Common myeloid progenitor, CD34-positive (primary cell): ENCODE measurements at regions not wholly inside any gene's neighbourhood (a gene's known extent, or its start where the extent isn't known, plus 50 kb on each side); places are given as distances from the start of the nearest gene placed in this dataset.

Source experiments
- CTCF ChIA-PET: fragments of 350-600 bp; sonication (Branson Sonifier 250); formaldehyde crosslinking; loops from one replicate; lab custom pipeline; 2021; ENCODE audit warnings: antibody characterized with exemption; lab: Charles Lee
- POLR2A ChIA-PET: fragments of 350-600 bp; sonication (Branson Sonifier 250); formaldehyde crosslinking; loops from one replicate; lab custom pipeline; 2021; ENCODE audit warnings: antibody characterized with exemption; lab: Charles Lee
- DNase-seq, 3 donors: peaks; one replicate each; pipeline versions ENCODE4 v3.0.0 to v3.0.0-alpha.2; 2013
- H3K27ac ChIP-seq, 2 experiments: 1 replicate in 1 of 2; 2 replicates in 1 of 2; pipeline ENCODE4 v1.7.0; 2013; ENCODE audit warnings: inconsistent platforms in 2 of 2, low read length in 2 of 2, mild to moderate bottlenecking in 2 of 2, low read depth in 1 of 2, moderate library complexity in 1 of 2; ENCODE audit not compliant: severe bottlenecking in 2 of 2, insufficient read depth in 1 of 2, poor library complexity in 1 of 2
- H3K27me3 ChIP-seq, 5 experiments: replicated peaks in 2 of 5; 1 replicate in 3 of 5; 2 replicates in 2 of 5; pipeline versions ENCODE4 v1.6.1 to v1.7.0; 2013; ENCODE audit warnings: low read length in 4 of 5, mild to moderate bottlenecking in 2 of 5, moderate library complexity in 2 of 5, inconsistent platforms in 1 of 5; ENCODE audit not compliant: insufficient read depth in 5 of 5, control insufficient read depth in 4 of 5
- H3K36me3 ChIP-seq, 4 experiments: 1 replicate in 2 of 4; 2 replicates in 2 of 4; pipeline versions ENCODE4 v1.6.1 to v1.7.0; 2013; ENCODE audit warnings: low read length in 3 of 4, control low read depth in 1 of 4, mild to moderate bottlenecking in 1 of 4; ENCODE audit not compliant: control insufficient read depth in 4 of 4, insufficient read depth in 4 of 4
- H3K4me1 ChIP-seq, 4 experiments: 1 replicate in 3 of 4; 2 replicates in 1 of 4; pipeline versions ENCODE4 v1.6.1 to v1.7.1; 2013; ENCODE audit warnings: low read length in 3 of 4, mild to moderate bottlenecking in 3 of 4, control low read depth in 1 of 4, inconsistent platforms in 1 of 4, moderate library complexity in 1 of 4; ENCODE audit not compliant: control insufficient read depth in 4 of 4, insufficient read depth in 4 of 4; ENCODE audit errors: control extremely low read depth in 1 of 4
- H3K4me3 ChIP-seq, 7 experiments: 1 replicate in 4 of 7; 2 replicates in 3 of 7; pipeline versions ENCODE4 v1.5.1 to v1.7.0; 2013; ENCODE audit warnings: mild to moderate bottlenecking in 7 of 7, low read length in 6 of 7, moderate library complexity in 6 of 7, inconsistent platforms in 2 of 7, low read depth in 2 of 7, control low read depth in 1 of 7; ENCODE audit not compliant: insufficient read depth in 4 of 7, control insufficient read depth in 1 of 7; ENCODE audit errors: extremely low read depth in 1 of 7
- H3K9me3 ChIP-seq, 5 experiments: 1 replicate in 4 of 5; 2 replicates in 1 of 5; pipeline versions ENCODE4 v1.6.1 to v1.7.1; 2013; ENCODE audit warnings: low read length in 4 of 5, mild to moderate bottlenecking in 2 of 5, inconsistent platforms in 1 of 5, low read depth in 1 of 5, moderate library complexity in 1 of 5; ENCODE audit not compliant: control insufficient read depth in 4 of 5, insufficient read depth in 2 of 5; ENCODE audit errors: control extremely low read depth in 1 of 5
- WGBS: methylation state at CpG from one replicate; pipeline ENCODE4 v1.1.5; 2013; ENCODE audit not compliant: insufficient coverage; 5-methylcytosine and 5-hydroxymethylcytosine counted together

DNA sequence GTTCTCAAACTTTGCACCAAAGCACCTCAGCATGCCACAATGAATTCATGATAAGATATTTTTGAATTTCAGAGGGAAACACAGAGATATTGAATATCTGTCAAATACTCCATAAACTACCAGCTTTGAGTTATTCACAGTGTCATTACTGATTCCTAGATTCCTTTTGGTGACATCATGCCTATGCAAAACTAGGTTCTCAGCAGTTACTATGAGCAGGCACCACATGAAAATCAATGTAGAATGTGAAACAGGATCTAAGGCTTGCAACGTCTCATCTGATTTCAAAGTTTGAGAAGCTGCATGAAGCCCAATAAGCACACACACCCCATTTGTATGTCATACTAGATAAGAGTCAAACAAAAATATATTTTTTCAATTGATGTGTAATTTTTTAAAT, 426.5 kb downstream of the NR2F1-AS1 start:
- Histone ChIP-seq H3K27me3 (no peaks in the 10 kb centered on the region), H3K9me3 (no peaks in the 10 kb centered on the region), H3K27ac (no peak overlapping the region), H3K4me1 (no peaks in the 10 kb centered on the region), H3K4me3 (no peak overlapping the region), H3K36me3 (no peaks in the 10 kb centered on the region)
- CTCF ChIA-PET: no interaction called here
- no CpG with 5 or more reads among the region's 1 CpG for WGBS
- DNase-seq: no peak
- POLR2A ChIA-PET: no interaction called here

DNA sequence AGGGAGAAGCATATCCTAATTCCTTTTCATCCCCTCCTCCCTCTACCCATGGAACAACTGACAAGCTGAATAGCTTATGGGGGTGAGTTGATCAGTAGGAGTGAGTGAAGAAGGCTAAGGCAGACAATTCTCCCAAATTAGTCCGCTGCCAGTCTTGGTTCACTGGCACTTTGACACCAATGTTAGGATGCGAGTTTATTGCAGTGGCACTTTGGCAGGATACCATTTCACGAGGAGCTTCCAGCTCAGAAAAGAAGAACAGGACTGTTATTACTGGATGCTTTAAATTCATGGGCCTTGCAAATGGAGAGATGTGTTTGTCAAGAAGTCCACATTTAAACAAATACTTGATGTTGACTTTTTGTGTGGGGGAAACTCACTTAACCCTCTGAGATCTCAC, 427.6 kb downstream of the NR2F1-AS1 start:
- CTCF ChIA-PET: no interaction called here
- no peaks in the 10 kb centered on the region for H3K9me3 ChIP-seq
- WGBS: 100% methylated on average over 2 of the region's 3 CpGs

DNA sequence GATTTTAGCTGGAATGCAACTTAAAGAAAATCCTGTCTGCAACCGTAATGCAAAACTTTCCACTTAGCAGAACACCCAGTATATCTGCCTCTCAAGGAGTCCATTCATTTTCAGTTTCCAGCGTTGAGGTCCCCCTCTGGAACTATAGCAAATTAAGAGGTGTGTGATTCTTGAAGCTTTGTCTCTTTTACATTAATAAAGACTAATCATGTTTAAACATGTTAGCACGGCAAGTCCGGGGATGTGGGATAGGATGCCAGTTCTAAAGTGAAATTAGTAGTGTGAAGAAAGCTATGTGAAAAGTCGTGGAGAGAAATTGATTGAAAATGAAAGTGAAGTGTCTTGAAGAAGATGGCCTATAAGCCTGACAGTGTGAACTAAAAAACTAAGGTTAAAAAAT, 429.1 kb downstream of the NR2F1-AS1 start:
- no CpG with 5 or more reads among the region's 5 CpGs for WGBS
- no peaks in the 10 kb centered on the region for H3K36me3 ChIP-seq
- no peaks in the 10 kb centered on the region for H3K9me3 ChIP-seq
- no peak overlapping the region for H3K27ac ChIP-seq
- H3K27me3 ChIP-seq: no peaks in the 10 kb centered on the region
- no peaks in the 10 kb centered on the region for H3K4me1 ChIP-seq
- POLR2A ChIA-PET: no interaction called here
- no peak overlapping the region for H3K4me3 ChIP-seq
- no peak for DNase-seq
- CTCF ChIA-PET: no interaction called here

More for the DNA sequence above, 427.6 kb downstream of the NR2F1-AS1 start:
- H3K4me3 ChIP-seq: no peak overlapping the region
- POLR2A ChIA-PET: no interaction called here
- DNase-seq: no peak
- H3K27me3 ChIP-seq: no peaks in the 10 kb centered on the region
- no peak overlapping the region for H3K27ac ChIP-seq
- H3K36me3 ChIP-seq: no peaks in the 10 kb centered on the region
- no peaks in the 10 kb centered on the region for H3K4me1 ChIP-seq

GRCh38 chr5:93151121-93151520, 429.9 kb downstream of the NR2F1-AS1 start:
- no peak for DNase-seq
- no peak overlapping the region for H3K27ac ChIP-seq
- H3K4me1 ChIP-seq: no peaks in the 10 kb centered on the region
- no peaks in the 10 kb centered on the region for H3K36me3 ChIP-seq
- H3K27me3 ChIP-seq: no peaks in the 10 kb centered on the region
- H3K4me3 ChIP-seq: no peak overlapping the region
- ChIA-PET POLR2A (no interaction called here), CTCF (no interaction called here)
- H3K9me3 ChIP-seq: no peaks in the 10 kb centered on the region

DNA sequence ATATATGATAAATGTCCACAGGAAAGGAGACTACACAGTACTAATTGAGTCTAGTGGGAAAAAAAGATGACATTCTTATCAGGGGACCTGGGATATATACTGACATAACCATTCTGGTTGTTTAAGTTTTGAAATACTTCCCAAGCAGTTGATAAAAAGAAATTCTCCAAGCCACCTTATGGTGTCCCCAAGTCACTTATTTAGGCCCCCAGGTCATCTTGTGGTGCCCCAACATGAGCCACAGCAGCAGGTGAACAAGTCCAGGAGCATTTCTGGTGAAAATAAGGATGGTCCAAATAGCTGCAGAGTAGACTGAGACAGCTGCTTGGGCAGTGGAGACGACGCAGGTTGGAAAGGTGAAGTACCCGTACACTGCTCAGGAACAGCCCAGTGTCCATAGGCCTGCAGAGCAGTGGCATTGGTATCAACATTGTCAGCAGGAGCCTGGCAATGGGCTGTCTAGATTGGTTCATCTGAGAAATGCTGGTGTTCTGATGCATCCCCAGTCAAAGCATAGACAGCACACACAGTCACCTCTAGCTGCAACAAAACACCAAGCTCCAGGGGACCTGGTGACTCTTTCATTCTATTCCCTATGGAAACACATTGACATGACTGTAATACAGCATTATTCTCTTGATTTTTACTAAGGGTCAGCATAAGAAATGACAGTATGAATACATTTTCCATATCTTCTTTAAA, 430.6 kb downstream of the NR2F1-AS1 start:
- no peak for DNase-seq
- ChIA-PET CTCF (no interaction called here), POLR2A (no interaction called here)
- WGBS: 100% methylated on average over 3 of the region's 3 CpGs
- Histone ChIP-seq H3K27ac (no peak overlapping the region), H3K4me3 (no peak overlapping the region), H3K4me1 (no peaks in the 10 kb centered on the region), H3K9me3 (no peaks in the 10 kb centered on the region), H3K36me3 (no peaks in the 10 kb centered on the region), H3K27me3 (no peaks in the 10 kb centered on the region)

DNA sequence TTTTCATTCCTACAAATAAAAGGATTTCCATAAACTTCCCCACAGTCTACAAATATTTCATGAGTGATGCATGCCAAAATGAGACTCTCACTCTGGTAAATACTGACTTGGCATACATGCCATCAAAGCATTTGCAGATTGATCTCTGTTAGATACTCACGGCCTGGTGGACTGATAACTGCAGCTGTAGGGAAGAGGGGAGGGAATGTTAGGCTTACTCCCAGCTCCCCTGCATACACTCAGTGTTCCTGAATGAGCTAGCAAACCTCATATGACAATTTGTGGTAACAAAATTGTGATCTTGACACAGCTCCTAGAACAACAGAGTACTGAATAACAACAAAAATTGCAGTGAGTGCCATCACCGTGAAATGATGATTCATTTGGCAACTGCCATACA, 435.3 kb downstream of the NR2F1-AS1 start:
- Histone ChIP-seq H3K4me1 (no peaks in the 10 kb centered on the region), H3K27me3 (no peaks in the 10 kb centered on the region), H3K27ac (no peak overlapping the region), H3K36me3 (no peaks in the 10 kb centered on the region), H3K9me3 (no peaks in the 10 kb centered on the region), H3K4me3 (no peak overlapping the region)
- no CpG with 5 or more reads among the region's 2 CpGs for WGBS
- ChIA-PET CTCF (no interaction called here), POLR2A (no interaction called here)
- DNase-seq: no peak

GRCh38 chr5:93145019-93145418, 436.0 kb downstream of the NR2F1-AS1 start:
- H3K4me3 ChIP-seq: no peak overlapping the region
- H3K4me1 ChIP-seq: no peaks in the 10 kb centered on the region
- ChIA-PET CTCF (no interaction called here), POLR2A (no interaction called here)
- H3K36me3 ChIP-seq: no peaks in the 10 kb centered on the region
- H3K9me3 ChIP-seq: no peaks in the 10 kb centered on the region
- DNase-seq: no peak
- no peaks in the 10 kb centered on the region for H3K27me3 ChIP-seq
- H3K27ac ChIP-seq: no peak overlapping the region
- WGBS: 96% methylated on average over 19 of the region's 19 CpGs
